Ovary (tissue), 7 donors: ENCODE measurements at regions not wholly inside any gene's neighbourhood (a gene's known extent, or its start where the extent isn't known, plus 50 kb on each side); places are given as distances from the start of the nearest gene placed in this dataset.
"Not testable (repeated sequence)": the region's sequence is repeated elsewhere in the genome, so short reads cannot be mapped to it uniquely, and the experiment has no call there.

ENCODE experiments used
- DNase-seq, 5 donors: peaks; one replicate each; pipeline ENCODE4 v3.0.0-alpha.2; 2019 to 2020
- H3K27ac ChIP-seq, 2 donors: fragments of 200-600 bp; one replicate each; pipeline versions ENCODE4 v1.5.1 to v1.8.0; 2019 to 2022
- H3K27me3 ChIP-seq: fragments of 200-600 bp; one replicate; pipeline ENCODE4 v1.8.0; 2022
- H3K36me3 ChIP-seq: fragments of 200-600 bp; sonication (generic); one replicate; pipeline ENCODE4 v1.5.1; 2019
- H3K4me1 ChIP-seq: one replicate; pipeline ENCODE4 v1.8.1; 2013; ENCODE audit warnings: mild to moderate bottlenecking, moderate library complexity; ENCODE audit not compliant: insufficient read depth
- H3K4me3 ChIP-seq: fragments of 200-600 bp; sonication (generic); one replicate; pipeline ENCODE4 v1.5.1; 2017
- H3K9me3 ChIP-seq, 2 donors: fragments of 200-600 bp in 1 of 2; sonication (generic) in 1 of 2; one replicate each; pipeline versions ENCODE4 v1.5.1 to v1.8.1; 2013 to 2019; ENCODE audit warnings: mild to moderate bottlenecking in 1 of 2, moderate library complexity in 1 of 2
- EP300 ChIP-seq: sonication (generic); formaldehyde crosslinking; IDR thresholded peaks from one replicate; pipeline ENCODE4 v1.6.1; 2017; ENCODE audit warnings: antibody characterized with exemption
- POLR2A ChIP-seq: fragments of 450-650 bp; IDR thresholded peaks from one replicate; pipeline ENCODE4 v1.6.1; 2017; ENCODE audit warnings: antibody characterized with exemption, mild to moderate bottlenecking, moderate library complexity
- WGBS, 3 donors: extraction: QIAGEN DNeasy Blood & Tissue Kit in 1 of 3; methylation state at CpG; one replicate each; pipeline versions ENCODE4 v1.1.5 to v1.1.7; 2013 to 2017; 5-methylcytosine and 5-hydroxymethylcytosine counted together
- intact Hi-C, 4 donors: fragments of 100-400 bp; cut with DNase I; formaldehyde crosslinking; loops; one replicate each; pipeline versions ENCODE4 v1.11.0 to v1.15.1; 2022 to 2023
- TF ChIP-seq, protein P1 (sequence below), 3 donors: fragments of 450-650 bp in 2 of 3; fragments of 200-600 bp in 1 of 3; IDR thresholded peaks; one replicate each; pipeline versions ENCODE4 v1.5.1 to v1.8.0; 2016 to 2022; ENCODE audit warnings: antibody characterized with exemption in 3 of 3, mild to moderate bottlenecking in 1 of 3
- donor health status: DM: no; HTN: no; CAD: no; lungs with moderate emphysema.
- donor health status: DM: no; HTN: no; CAD: no.
- donor health status: Bipolar disorder and iron deficiency.
- donor health status: DM: no; HTN: no; CAD: no.
- donor health status: DM: yes; HTN: yes; CAD: no.

DNA sequence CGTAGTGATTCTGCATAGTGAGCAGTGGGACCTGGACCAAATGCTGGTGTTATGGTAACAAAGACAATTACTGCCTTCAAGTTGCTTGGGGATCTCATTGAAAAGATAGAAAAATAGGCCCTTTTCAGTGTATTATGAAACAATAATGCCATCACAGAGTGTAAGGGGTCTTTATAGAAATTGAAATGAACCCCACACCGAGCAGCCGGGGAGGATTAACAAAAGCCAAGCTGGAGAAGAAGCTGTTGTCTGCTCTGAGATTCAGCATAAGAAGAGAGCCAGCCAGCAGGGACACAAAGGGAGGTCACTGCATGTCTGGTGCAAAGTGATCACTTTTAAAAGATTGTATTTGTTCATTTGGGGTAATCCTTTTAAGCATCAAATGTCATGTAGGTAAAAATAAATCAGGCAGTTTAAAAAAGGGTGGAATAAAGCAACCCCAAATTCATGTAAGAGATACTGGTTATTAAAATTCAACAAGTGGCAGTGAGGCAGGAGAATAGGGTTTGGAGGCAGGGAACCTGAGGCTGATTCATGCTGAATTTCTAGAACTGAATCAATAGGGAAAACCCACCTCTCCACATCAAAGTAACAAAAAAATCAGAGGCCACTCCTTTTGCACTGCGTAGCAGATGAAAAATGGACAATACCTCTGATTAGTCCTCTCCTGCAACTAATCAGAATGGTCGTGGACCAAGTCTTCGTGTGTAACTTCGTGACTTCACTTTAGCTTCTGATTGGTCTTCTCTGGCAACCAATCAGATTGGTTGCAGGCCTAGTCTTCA, 1548.3 kb upstream of the SLC10A2 start:
- H3K36me3 ChIP-seq = no peaks in the 10 kb centered on the region
- no peaks in the 10 kb centered on the region for H3K27me3 ChIP-seq
- DNase-seq = no peak
- no peaks in the 10 kb centered on the region for H3K4me1 ChIP-seq
- H3K9me3 ChIP-seq = no peaks in the 10 kb centered on the region
- H3K4me3 ChIP-seq = no peak overlapping the region
- no peak for TF ChIP-seq EP300
- no peak for TF ChIP-seq POLR2A
- TF ChIP-seq, protein P1, sequence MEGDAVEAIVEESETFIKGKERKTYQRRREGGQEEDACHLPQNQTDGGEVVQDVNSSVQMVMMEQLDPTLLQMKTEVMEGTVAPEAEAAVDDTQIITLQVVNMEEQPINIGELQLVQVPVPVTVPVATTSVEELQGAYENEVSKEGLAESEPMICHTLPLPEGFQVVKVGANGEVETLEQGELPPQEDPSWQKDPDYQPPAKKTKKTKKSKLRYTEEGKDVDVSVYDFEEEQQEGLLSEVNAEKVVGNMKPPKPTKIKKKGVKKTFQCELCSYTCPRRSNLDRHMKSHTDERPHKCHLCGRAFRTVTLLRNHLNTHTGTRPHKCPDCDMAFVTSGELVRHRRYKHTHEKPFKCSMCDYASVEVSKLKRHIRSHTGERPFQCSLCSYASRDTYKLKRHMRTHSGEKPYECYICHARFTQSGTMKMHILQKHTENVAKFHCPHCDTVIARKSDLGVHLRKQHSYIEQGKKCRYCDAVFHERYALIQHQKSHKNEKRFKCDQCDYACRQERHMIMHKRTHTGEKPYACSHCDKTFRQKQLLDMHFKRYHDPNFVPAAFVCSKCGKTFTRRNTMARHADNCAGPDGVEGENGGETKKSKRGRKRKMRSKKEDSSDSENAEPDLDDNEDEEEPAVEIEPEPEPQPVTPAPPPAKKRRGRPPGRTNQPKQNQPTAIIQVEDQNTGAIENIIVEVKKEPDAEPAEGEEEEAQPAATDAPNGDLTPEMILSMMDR (IDR thresholded peaks at IDR 0.05) = no peak
- no peak overlapping the region for H3K27ac ChIP-seq
- intact Hi-C loops = no loop called here
- 80 to 94% (median 84%) methylated on average over 7 of the region's 7 CpGs for WGBS, 3 donors

DNA sequence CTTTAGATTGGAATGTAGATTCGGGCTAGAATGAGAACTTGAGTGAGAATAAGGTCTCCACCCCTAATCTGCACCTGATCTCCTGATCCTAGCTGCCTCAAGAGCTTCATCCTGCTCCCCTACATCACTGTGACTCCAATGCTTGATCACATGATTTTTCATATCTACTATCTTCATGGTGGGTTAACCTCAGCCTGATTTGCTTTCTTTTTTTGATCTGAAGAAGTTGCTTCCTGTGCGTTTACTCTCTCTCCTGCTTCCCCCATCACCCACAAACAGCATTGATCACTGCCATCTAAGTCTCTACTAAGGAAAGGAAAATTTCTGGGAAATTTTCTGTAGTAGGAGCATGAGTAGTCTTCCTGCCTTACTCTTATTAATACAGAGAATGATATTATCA, 1542.1 kb upstream of the SLC10A2 start:
- DNase-seq = no peak
- 80 to 84% (median 83%) methylated on average over 2 of the region's 2 CpGs for WGBS, 3 donors
- intact Hi-C loops = no loop called here
- Histone ChIP-seq H3K36me3 (no peaks in the 10 kb centered on the region), H3K27me3 (no peaks in the 10 kb centered on the region), H3K4me3 (no peak overlapping the region), H3K9me3 (no peaks in the 10 kb centered on the region), H3K4me1 (no peaks in the 10 kb centered on the region), H3K27ac (no peak overlapping the region)
- no peak for TF ChIP-seq EP300
- TF ChIP-seq, protein P1 (IDR thresholded peaks at IDR 0.05) = no peak
- TF ChIP-seq POLR2A = no peak

DNA sequence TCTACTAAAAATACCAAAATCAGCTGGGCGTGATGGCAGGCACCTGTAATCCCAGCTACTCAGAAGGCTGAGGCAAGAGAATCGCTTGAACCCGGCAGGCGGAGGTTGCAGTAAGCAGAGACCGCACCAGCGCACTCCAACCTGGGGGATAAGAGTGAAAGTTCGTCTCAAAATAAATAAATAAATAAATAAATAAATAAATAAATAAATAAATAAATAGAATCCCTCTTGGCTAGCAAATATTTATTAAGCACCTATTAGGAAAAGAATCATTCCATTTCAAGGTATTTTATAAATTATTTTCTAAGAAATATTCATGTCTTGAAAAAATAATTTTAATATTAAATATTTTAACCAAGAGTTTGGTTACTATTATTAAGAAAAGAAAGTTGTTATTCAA, 1539.2 kb upstream of the SLC10A2 start:
- intact Hi-C loops, H3K36me3 ChIP-seq, H3K27me3 ChIP-seq, DNase-seq, H3K27ac ChIP-seq, H3K4me3 ChIP-seq, H3K4me1 ChIP-seq, H3K9me3 ChIP-seq: not testable (repeated sequence)
- 95 to 98% (median 98%) methylated on average over 7 of the region's 7 CpGs for WGBS, 3 donors

DNA sequence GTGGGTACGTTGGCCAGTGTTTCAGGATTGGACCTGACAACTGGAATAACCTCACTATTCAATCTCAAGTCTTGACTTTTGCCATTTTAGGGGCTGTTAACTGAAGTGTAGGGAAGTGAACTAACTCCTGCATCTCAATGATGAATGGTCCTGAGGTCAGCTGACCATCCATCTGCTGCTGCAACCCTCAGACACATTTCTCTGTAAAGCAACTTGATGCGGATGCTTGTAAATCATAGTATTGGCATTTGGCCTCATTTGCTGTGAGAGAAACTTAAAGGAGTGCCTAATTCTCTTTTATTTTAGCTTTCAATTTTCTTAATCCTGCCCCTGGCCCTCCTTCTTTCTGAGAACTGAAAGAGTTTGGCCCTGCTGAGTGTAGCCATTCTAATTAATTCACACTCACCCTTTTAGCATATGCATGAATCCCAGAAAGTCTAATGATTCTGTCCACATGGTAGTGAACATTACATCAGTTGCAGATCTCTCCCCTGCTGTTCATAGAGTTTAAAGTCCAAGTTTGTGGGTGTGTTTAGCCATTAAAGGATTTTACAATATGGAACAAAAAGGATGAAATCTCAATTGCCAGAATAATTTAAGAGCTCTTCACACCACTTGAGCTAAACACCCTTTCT, 1531.4 kb upstream of the SLC10A2 start:
- DNase-seq = no peak
- WGBS, 3 donors = 88 to 93% (median 92%) methylated on average over 2 of the region's 2 CpGs
- Histone ChIP-seq H3K36me3 (no peaks in the 10 kb centered on the region), H3K9me3 (no peaks in the 10 kb centered on the region), H3K27ac (no peak overlapping the region), H3K4me1 (no peaks in the 10 kb centered on the region), H3K4me3 (no peak overlapping the region), H3K27me3 (no peaks in the 10 kb centered on the region)
- TF ChIP-seq EP300 (no peak), POLR2A (no peak)
- TF ChIP-seq, protein P1 (IDR thresholded peaks at IDR 0.05) = no peak
- intact Hi-C loops = no loop called here

DNA sequence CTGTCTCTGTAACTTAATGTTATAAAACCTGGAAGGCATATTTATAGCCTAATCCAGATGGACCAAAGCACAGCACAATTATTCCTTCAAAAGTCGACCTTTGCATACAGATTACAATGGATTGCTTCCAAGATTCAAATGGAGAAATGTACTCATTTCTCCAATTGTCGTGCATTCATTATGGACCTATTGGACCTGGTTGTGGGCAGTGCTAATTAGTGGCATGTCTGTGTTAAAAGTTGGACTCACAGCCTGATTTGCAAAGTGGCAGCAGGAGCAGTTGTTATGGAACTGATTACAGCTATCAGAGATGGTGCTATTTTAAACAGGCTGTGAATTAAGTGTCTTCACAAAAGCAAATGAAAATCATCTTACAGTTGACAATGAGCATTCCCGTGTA, 1529.3 kb upstream of the SLC10A2 start:
- 26 to 34% (median 31%) methylated on average over 3 of the region's 3 CpGs for WGBS, 3 donors
- Histone ChIP-seq H3K27ac (no peak overlapping the region), H3K9me3 (no peaks in the 10 kb centered on the region), H3K4me3 (no peak overlapping the region), H3K4me1 (no peaks in the 10 kb centered on the region), H3K36me3 (no peaks in the 10 kb centered on the region), H3K27me3 (no peaks in the 10 kb centered on the region)
- no peak for DNase-seq
- TF ChIP-seq EP300 (no peak), POLR2A (no peak)
- TF ChIP-seq, protein P1 (IDR thresholded peaks at IDR 0.05) = no peak
- intact Hi-C loops = no loop called here
